Vagina (tissue), 2 donors: ENCODE measurements at regions not wholly inside any gene's neighbourhood (a gene's known extent, or its start where the extent isn't known, plus 50 kb on each side); places are given as distances from the start of the nearest gene placed in this dataset.

Experiments used
- DNase-seq, 2 donors: peaks; one replicate each; pipeline ENCODE4 v3.0.0-alpha.2; 2017; ENCODE audit errors: extremely low spot score in 2 of 2
- H3K27ac ChIP-seq: fragments of 200-600 bp; sonication (generic); one replicate; pipeline ENCODE4 v1.5.1; 2019
- H3K27me3 ChIP-seq: fragments of 200-600 bp; sonication (generic); one replicate; pipeline ENCODE4 v1.5.1; 2019
- H3K36me3 ChIP-seq, 2 donors: fragments of 200-600 bp; sonication (generic); one replicate each; pipeline ENCODE4 v1.5.1; 2017 to 2019
- H3K4me1 ChIP-seq: fragments of 200-600 bp; sonication (generic); one replicate; pipeline ENCODE4 v1.5.1; 2019
- H3K4me3 ChIP-seq, 2 donors: fragments of 200-600 bp; sonication (generic); 1 replicate in 1 of 2; 2 replicates in 1 of 2; pipeline ENCODE4 v1.5.1; 2016 to 2019
- H3K9me3 ChIP-seq: fragments of 200-600 bp; sonication (generic); one replicate; pipeline ENCODE4 v1.5.1; 2019
- CTCF ChIP-seq, 3 experiments: fragments of 450-650 bp in 2 of 3; fragments of 200-600 bp in 1 of 3; sonication (generic) in 1 of 3; IDR thresholded peaks; one replicate each; pipeline ENCODE4 v1.5.1; 2017 to 2019; ENCODE audit warnings: antibody characterized with exemption in 3 of 3, mild to moderate bottlenecking in 2 of 3, moderate library complexity in 2 of 3
- POLR2A ChIP-seq, 2 donors: fragments of 450-650 bp; IDR thresholded peaks; one replicate each; pipeline ENCODE4 v1.6.1; 2017; ENCODE audit warnings: antibody characterized with exemption in 2 of 2, mild to moderate bottlenecking in 2 of 2, moderate library complexity in 2 of 2
- POLR2AphosphoS5 ChIP-seq, 2 donors: sonication (generic); formaldehyde crosslinking; IDR thresholded peaks; one replicate each; pipeline ENCODE4 v1.9.0; 2017; ENCODE audit warnings: antibody characterized with exemption in 2 of 2, mild to moderate bottlenecking in 2 of 2, low read depth in 1 of 2; ENCODE audit not compliant: insufficient read depth in 1 of 2
- intact Hi-C: fragments of 100-400 bp; cut with DNase I; formaldehyde crosslinking; loops from one replicate; pipeline ENCODE4 v1.15.1; 2023

GRCh38 chr3:106620646-106621045 is 751.8 kb upstream of the CBLB start:
- H3K36me3 ChIP-seq: no peaks in the 10 kb centered on the region
- H3K27me3 ChIP-seq: no peaks in the 10 kb centered on the region
- DNase-seq: no peak
- no peak overlapping the region for H3K27ac ChIP-seq
- no peak overlapping the region for H3K4me3 ChIP-seq
- intact Hi-C loops: no loop called here
- no peaks in the 10 kb centered on the region for H3K4me1 ChIP-seq
- no peak for TF ChIP-seq POLR2AphosphoS5 (IDR thresholded peaks at IDR 0.05; ENCODE audit: insufficient read depth in 1 of 2, low read depth in 1 of 2)
- TF ChIP-seq POLR2A (IDR thresholded peaks at IDR 0.05): no peak
- TF ChIP-seq CTCF (IDR thresholded peaks at IDR 0.05): no peak
- H3K9me3 ChIP-seq: no peaks in the 10 kb centered on the region

- Histone ChIP-seq H3K4me3 (no peak overlapping the region), H3K27me3 (no peaks in the 10 kb centered on the region), H3K27ac (no peak overlapping the region), H3K4me1 (no peaks in the 10 kb centered on the region), H3K36me3 (no peaks in the 10 kb centered on the region), H3K9me3 (no peaks in the 10 kb centered on the region)
- TF ChIP-seq POLR2A (IDR thresholded peaks at IDR 0.05): no peak
- DNase-seq: no peak
- intact Hi-C loops: no loop called here
Observed at GRCh38 chr3:106624154-106624553, 753.1 kb upstream of the CCDC54 start.

- Histone ChIP-seq H3K36me3 (no peaks in the 10 kb centered on the region), H3K4me1 (no peaks in the 10 kb centered on the region), H3K4me3 (no peak overlapping the region), H3K27me3 (no peaks in the 10 kb centered on the region), H3K9me3 (no peaks in the 10 kb centered on the region), H3K27ac (no peak overlapping the region)
- intact Hi-C loops: no loop called here
- TF ChIP-seq POLR2AphosphoS5 (IDR thresholded peaks at IDR 0.05; ENCODE audit: insufficient read depth in 1 of 2, low read depth in 1 of 2): no peak
- no peak for TF ChIP-seq CTCF (IDR thresholded peaks at IDR 0.05)
- TF ChIP-seq POLR2A (IDR thresholded peaks at IDR 0.05): no peak
- DNase-seq: no peak
Observed at GRCh38 chr3:106628407-106628806, 748.8 kb upstream of the CCDC54 start.

- intact Hi-C loops: no loop called here
- DNase-seq: no peak
- no peaks in the 10 kb centered on the region for H3K4me1 ChIP-seq
- no peaks in the 10 kb centered on the region for H3K9me3 ChIP-seq
- H3K4me3 ChIP-seq: no peak overlapping the region
- no peaks in the 10 kb centered on the region for H3K27me3 ChIP-seq
- H3K27ac ChIP-seq: no peak overlapping the region
- no peak for TF ChIP-seq CTCF (IDR thresholded peaks at IDR 0.05)
- TF ChIP-seq POLR2AphosphoS5 (IDR thresholded peaks at IDR 0.05; ENCODE audit: insufficient read depth in 1 of 2, low read depth in 1 of 2): no peak
- no peaks in the 10 kb centered on the region for H3K36me3 ChIP-seq
Observed at GRCh38 chr3:106629215-106629832, 747.9 kb upstream of the CCDC54 start.

- H3K27me3 ChIP-seq: no peaks in the 10 kb centered on the region
- no peaks in the 10 kb centered on the region for H3K9me3 ChIP-seq
- no peak overlapping the region for H3K27ac ChIP-seq
- no peaks in the 10 kb centered on the region for H3K36me3 ChIP-seq
- no peak overlapping the region for H3K4me3 ChIP-seq
- H3K4me1 ChIP-seq: no peaks in the 10 kb centered on the region
- DNase-seq: no peak
- intact Hi-C loops: no loop called here
- TF ChIP-seq CTCF (IDR thresholded peaks at IDR 0.05) (no peak), POLR2A (IDR thresholded peaks at IDR 0.05) (no peak), POLR2AphosphoS5 (IDR thresholded peaks at IDR 0.05; ENCODE audit: insufficient read depth in 1 of 2, low read depth in 1 of 2) (no peak)
Observed at GRCh38 chr3:106631373-106632108, 745.7 kb upstream of the CCDC54 start.
